Hematopoietic multipotent progenitor cell treated with erythropoietin and hydrocortisone succinate and interleukin-3 and kit ligand, for 4 days (in vitro differentiated cells): ENCODE measurements at regions not wholly inside any gene's neighbourhood (a gene's known extent, or its start where the extent isn't known, plus 50 kb on each side); places are given as distances from the start of the nearest gene placed in this dataset.

Source experiments
- DNase-seq: peaks from one replicate; pipeline ENCODE4 v3.0.0-alpha.2; 2015

- no peak for DNase-seq
Observed at GRCh38 chrX:82912382-82912781, 595.7 kb upstream of the POU3F4 start.

- DNase-seq: no peak
Observed at GRCh38 chrX:82934980-82935379, 573.1 kb upstream of the POU3F4 start.

GRCh38 chrX:82945332-82945731, 562.8 kb upstream of the POU3F4 start:
- DNase-seq: no peak

GRCh38 chrX:82961129-82961528, 547.0 kb upstream of the POU3F4 start:
- DNase-seq: no peak

- DNase-seq: no peak
Observed at GRCh38 chrX:82973646-82974045, 534.4 kb upstream of the POU3F4 start.

GRCh38 chrX:82998163-82998562, 509.9 kb upstream of the POU3F4 start:
- no peak for DNase-seq

- DNase-seq: no peak
Observed at GRCh38 chrX:83004012-83004411, 504.1 kb upstream of the POU3F4 start.

- DNase-seq: peak; percentile 25
Observed at GRCh38 chrX:83008415-83008814, 499.7 kb upstream of the POU3F4 start.

GRCh38 chrX:83019258-83019657, 488.8 kb upstream of the POU3F4 start:
- no peak for DNase-seq

GRCh38 chrX:83022020-83022419, 486.1 kb upstream of the POU3F4 start:
- DNase-seq: no peak
